ENCODE measurements at regions not wholly inside any gene's neighbourhood (a gene's known extent, or its start where the extent isn't known, plus 50 kb on each side); places are given as distances from the start of the nearest gene placed in this dataset.

- Histone ChIP-seq H3K27me3 (ENCODE audit: control insufficient read depth in 3 of 3, insufficient read depth in 3 of 3, low read length in 2 of 3) (no peaks in the 10 kb centered on the region), H3K4me1 (ENCODE audit: control insufficient read depth in 5 of 5, insufficient read depth in 5 of 5, low read length in 5 of 5) (peaks cover 0 to 37% (median 13%) of the 10 kb centered on the region in 5 donors), H3K9me3 (ENCODE audit: control insufficient read depth in 4 of 4, insufficient read depth in 3 of 4, low read length in 3 of 4) (peaks cover 0 to 10% (median 2%) of the 10 kb centered on the region in 4 donors), H3K36me3 (ENCODE audit: control insufficient read depth in 4 of 4, insufficient read depth in 4 of 4, low read length in 4 of 4) (no peaks in the 10 kb centered on the region), H3K27ac (ENCODE audit: low read depth in 1 of 2, low read length in 1 of 2) (no peak overlapping the region), H3K9ac (ENCODE audit: insufficient read depth in 1 of 2, low read length in 2 of 2) (no peak overlapping the region), H3K4me3 (no peak overlapping the region)
- ATAC-seq (ENCODE audit: insufficient read depth, low FRiP score), result no peak
- no peak for DNase-seq
- 78 to 86% methylated on average over 6 of the region's 6 CpGs for WGBS, 2 donors
- TF ChIP-seq, protein P1, sequence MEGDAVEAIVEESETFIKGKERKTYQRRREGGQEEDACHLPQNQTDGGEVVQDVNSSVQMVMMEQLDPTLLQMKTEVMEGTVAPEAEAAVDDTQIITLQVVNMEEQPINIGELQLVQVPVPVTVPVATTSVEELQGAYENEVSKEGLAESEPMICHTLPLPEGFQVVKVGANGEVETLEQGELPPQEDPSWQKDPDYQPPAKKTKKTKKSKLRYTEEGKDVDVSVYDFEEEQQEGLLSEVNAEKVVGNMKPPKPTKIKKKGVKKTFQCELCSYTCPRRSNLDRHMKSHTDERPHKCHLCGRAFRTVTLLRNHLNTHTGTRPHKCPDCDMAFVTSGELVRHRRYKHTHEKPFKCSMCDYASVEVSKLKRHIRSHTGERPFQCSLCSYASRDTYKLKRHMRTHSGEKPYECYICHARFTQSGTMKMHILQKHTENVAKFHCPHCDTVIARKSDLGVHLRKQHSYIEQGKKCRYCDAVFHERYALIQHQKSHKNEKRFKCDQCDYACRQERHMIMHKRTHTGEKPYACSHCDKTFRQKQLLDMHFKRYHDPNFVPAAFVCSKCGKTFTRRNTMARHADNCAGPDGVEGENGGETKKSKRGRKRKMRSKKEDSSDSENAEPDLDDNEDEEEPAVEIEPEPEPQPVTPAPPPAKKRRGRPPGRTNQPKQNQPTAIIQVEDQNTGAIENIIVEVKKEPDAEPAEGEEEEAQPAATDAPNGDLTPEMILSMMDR (IDR thresholded peaks at IDR 0.05; ENCODE audit: control extremely low read depth, extremely low read depth), result no peak
Measured at GRCh38 chr2:43023791-43024514, 202.5 kb downstream of the ZFP36L2 start.

- 86 to 91% methylated on average over 5 of the region's 5 CpGs for WGBS, 2 donors
- Histone ChIP-seq H3K9me3 (ENCODE audit: control insufficient read depth in 4 of 4, insufficient read depth in 3 of 4, low read length in 3 of 4) (peaks cover 0 to 10% (median 2%) of the 10 kb centered on the region in 4 donors), H3K4me3 (no peak overlapping the region), H3K9ac (ENCODE audit: insufficient read depth in 1 of 2, low read length in 2 of 2) (no peak overlapping the region), H3K27me3 (ENCODE audit: control insufficient read depth in 3 of 3, insufficient read depth in 3 of 3, low read length in 2 of 3) (no peaks in the 10 kb centered on the region), H3K36me3 (ENCODE audit: control insufficient read depth in 4 of 4, insufficient read depth in 4 of 4, low read length in 4 of 4) (no peaks in the 10 kb centered on the region), H3K4me1 (ENCODE audit: control insufficient read depth in 5 of 5, insufficient read depth in 5 of 5, low read length in 5 of 5) (peaks cover 0 to 38% (median 15%) of the 10 kb centered on the region in 5 donors), H3K27ac (ENCODE audit: low read depth in 1 of 2, low read length in 1 of 2) (no peak overlapping the region)
- TF ChIP-seq, protein P1 (IDR thresholded peaks at IDR 0.05; ENCODE audit: control extremely low read depth, extremely low read depth), result no peak
- no peak for DNase-seq
- ATAC-seq (ENCODE audit: insufficient read depth, low FRiP score), result no peak
Measured at GRCh38 chr2:43022896-43023295, 203.5 kb downstream of the ZFP36L2 start.

DNA sequence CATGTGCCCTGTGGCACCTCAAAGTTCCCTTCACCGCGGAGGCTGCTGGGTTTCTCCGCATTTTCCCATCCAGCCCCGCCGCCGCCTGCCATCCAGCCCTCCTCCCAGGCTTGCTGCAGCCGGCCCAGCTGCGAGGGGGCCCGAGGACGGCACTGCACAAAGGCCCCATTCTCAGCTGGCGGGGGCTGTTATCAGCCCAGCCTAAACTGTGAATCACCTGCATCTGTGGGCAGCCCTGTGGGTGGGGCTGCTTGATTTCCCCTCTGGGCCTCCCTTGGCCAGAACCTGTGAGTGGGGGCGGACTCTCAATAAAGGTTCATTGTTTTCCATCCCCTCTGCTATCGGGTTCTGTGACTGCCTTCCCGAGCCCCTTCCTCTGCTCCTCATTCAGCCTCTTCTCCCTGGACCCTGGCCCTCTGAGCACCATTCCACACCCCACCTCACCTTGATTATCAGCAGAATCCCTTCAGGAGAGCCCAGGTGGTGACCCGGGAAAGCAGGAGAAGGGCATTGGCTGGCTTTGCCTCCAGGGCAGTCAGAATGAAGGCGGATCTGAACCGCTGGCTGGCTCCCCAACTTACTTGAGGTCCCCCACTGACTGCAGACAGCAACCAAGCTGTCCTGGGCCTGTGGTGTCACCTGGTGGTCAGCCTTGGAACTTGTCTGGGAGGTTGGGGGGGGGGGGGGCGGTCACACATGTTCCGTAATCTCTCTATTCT lies 204.5 kb downstream of the ZFP36L2 start:
- H3K36me3 ChIP-seq (ENCODE audit: control insufficient read depth in 4 of 4, insufficient read depth in 4 of 4, low read length in 4 of 4), result no peaks in the 10 kb centered on the region
- WGBS, 2 donors, result 89 to 92% methylated on average over 19 of the region's 19 CpGs
- no peak overlapping the region for H3K9ac ChIP-seq (ENCODE audit: insufficient read depth in 1 of 2, low read length in 2 of 2)
- DNase-seq (no peak), ATAC-seq (ENCODE audit: insufficient read depth, low FRiP score) (no peak)
- no peak overlapping the region for H3K27ac ChIP-seq (ENCODE audit: low read depth in 1 of 2, low read length in 1 of 2)
- H3K27me3 ChIP-seq (ENCODE audit: control insufficient read depth in 3 of 3, insufficient read depth in 3 of 3, low read length in 2 of 3), result no peaks in the 10 kb centered on the region
- H3K4me1 ChIP-seq (ENCODE audit: control insufficient read depth in 5 of 5, insufficient read depth in 5 of 5, low read length in 5 of 5), result peaks cover 0 to 33% (median 8%) of the 10 kb centered on the region in 5 donors
- peaks cover 0 to 10% (median 2%) of the 10 kb centered on the region in 4 donors for H3K9me3 ChIP-seq (ENCODE audit: control insufficient read depth in 4 of 4, insufficient read depth in 3 of 4, low read length in 3 of 4)
- H3K4me3 ChIP-seq, result no peak overlapping the region
- TF ChIP-seq, protein P1 (IDR thresholded peaks at IDR 0.05; ENCODE audit: control extremely low read depth, extremely low read depth), result no peak
